Mesendoderm (in vitro differentiated cells): ENCODE measurements at regions not wholly inside any gene's neighbourhood (a gene's known extent, or its start where the extent isn't known, plus 50 kb on each side); places are given as distances from the start of the nearest gene placed in this dataset.
"Not testable (repeated sequence)": the region's sequence is repeated elsewhere in the genome, so short reads cannot be mapped to it uniquely, and the experiment has no call there.

ENCODE experiments used
- DNase-seq: peaks from one replicate; pipeline ENCODE4 v3.0.0; 2013
- H2AK5ac ChIP-seq: 2 replicates; pipeline ENCODE4 v1.6.1; 2013; ENCODE audit warnings: low read length, inconsistent platforms
- H2BK120ac ChIP-seq: 2 replicates; pipeline ENCODE4 v1.6.1; 2013; ENCODE audit warnings: low read depth, mild to moderate bottlenecking, low read length, moderate library complexity, mixed read lengths
- H2BK15ac ChIP-seq: replicated peaks from 2 replicates; pipeline ENCODE4 v1.6.1; 2013; ENCODE audit warnings: low read depth, mild to moderate bottlenecking, moderate library complexity
- H2BK5ac ChIP-seq: 2 replicates; pipeline ENCODE4 v1.6.1; 2013; ENCODE audit warnings: low read length, inconsistent platforms
- H3K18ac ChIP-seq: 2 replicates; pipeline ENCODE4 v1.6.1; 2013; ENCODE audit warnings: mild to moderate bottlenecking, low read length, mixed read lengths
- H3K23ac ChIP-seq: one replicate; pipeline ENCODE4 v1.6.1; 2013; ENCODE audit warnings: low read length
- H3K27ac ChIP-seq: 2 replicates; pipeline ENCODE4 v1.5.1; 2013; ENCODE audit warnings: low read depth, mild to moderate bottlenecking, inconsistent platforms, low read length, moderate library complexity
- H3K27me3 ChIP-seq: 2 replicates; pipeline ENCODE4 v1.6.1; 2013; ENCODE audit warnings: low read length, control low read depth, mild to moderate bottlenecking, inconsistent platforms; ENCODE audit not compliant: insufficient read depth, poor library complexity
- H3K36me3 ChIP-seq: 2 replicates; pipeline ENCODE4 v1.6.1; 2013; ENCODE audit warnings: low read length, inconsistent platforms; ENCODE audit not compliant: control insufficient read depth, insufficient read depth
- H3K4ac ChIP-seq: one replicate; pipeline ENCODE4 v1.6.1; 2013; ENCODE audit warnings: low read depth, mild to moderate bottlenecking, low read length, moderate library complexity
- H3K4me1 ChIP-seq: 2 replicates; pipeline ENCODE4 v1.6.1; 2013; ENCODE audit warnings: low read depth, low read length, inconsistent platforms; ENCODE audit not compliant: control insufficient read depth
- H3K4me2 ChIP-seq: 2 replicates; pipeline ENCODE4 v1.6.1; 2013; ENCODE audit warnings: low read length
- H3K4me3 ChIP-seq: 2 replicates; pipeline ENCODE4 v1.5.1; 2013; ENCODE audit warnings: mild to moderate bottlenecking, low read length
- H3K56ac ChIP-seq: one replicate; pipeline ENCODE4 v1.6.1; 2013; ENCODE audit warnings: low read length
- H3K79me1 ChIP-seq: 2 replicates; pipeline ENCODE4 v1.6.1; 2013; ENCODE audit warnings: low read length, inconsistent platforms
- H3K79me2 ChIP-seq: 2 replicates; pipeline ENCODE4 v1.6.1; 2013; ENCODE audit warnings: mild to moderate bottlenecking, low read length; ENCODE audit not compliant: control insufficient read depth, insufficient read depth
- H3K9ac ChIP-seq: 2 replicates; pipeline ENCODE4 v1.6.1; 2013; ENCODE audit warnings: low read length, inconsistent platforms
- H4K5ac ChIP-seq: one replicate; pipeline ENCODE4 v1.6.1; 2013; ENCODE audit warnings: low read length
- H4K8ac ChIP-seq: one replicate; pipeline ENCODE4 v1.6.1; 2013; ENCODE audit warnings: low read depth, mild to moderate bottlenecking, control low read depth, low read length, moderate library complexity
- WGBS: extraction: QIAGEN DNeasy Blood & Tissue Kit; methylation state at CpG from one replicate; pipeline ENCODE4 v1.1.7; 2013; ENCODE audit warnings: low lambda C conversion rate, missing lambda C conversion rate; ENCODE audit not compliant: insufficient coverage; ENCODE audit errors: extremely low coverage; 5-methylcytosine and 5-hydroxymethylcytosine counted together

DNA sequence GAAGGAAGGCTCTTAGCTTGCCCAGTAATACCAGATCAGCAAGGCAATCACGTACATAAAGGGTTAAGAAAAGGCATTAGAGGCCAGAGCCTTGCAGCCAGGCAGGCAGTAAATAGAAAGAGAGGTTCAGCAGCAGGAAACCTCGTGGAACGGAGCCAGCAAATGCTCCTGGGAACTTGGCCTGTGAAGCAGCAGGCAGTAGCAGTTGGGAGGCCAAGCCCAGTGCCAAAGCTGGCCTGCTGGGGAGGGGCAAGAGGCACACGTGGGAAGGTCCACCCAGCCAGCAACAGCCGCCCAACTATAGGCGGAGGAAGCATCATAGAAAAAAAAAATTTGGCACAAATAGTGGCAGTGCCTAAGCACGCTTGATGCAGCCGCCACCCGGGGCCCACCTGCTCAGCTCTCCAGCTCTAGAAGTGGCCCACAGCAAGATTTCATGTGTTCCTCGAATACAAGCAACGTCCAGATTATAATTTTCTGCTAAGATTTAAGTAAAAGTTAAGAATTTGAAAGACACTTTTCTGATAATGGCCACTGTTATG is 2339.5 kb downstream of the TP53TG3F start:
- Histone ChIP-seq H4K8ac (no peak overlapping the region), H3K56ac (no peak overlapping the region), H3K4me3 (no peak overlapping the region), H3K18ac (no peak overlapping the region), H3K27ac (no peak overlapping the region), H3K23ac (no peak overlapping the region), H2BK5ac (no peak overlapping the region), H3K79me2 (no peaks in the 10 kb centered on the region), H3K4ac (no peak overlapping the region), H2BK15ac (no peak overlapping the region), H4K5ac (no peak overlapping the region), H2AK5ac (no peak overlapping the region), H3K9ac (no peak overlapping the region), H3K79me1 (no peaks in the 10 kb centered on the region), H3K27me3 (no peaks in the 10 kb centered on the region), H3K4me2 (no peak overlapping the region), H3K36me3 (no peaks in the 10 kb centered on the region), H2BK120ac (no peak overlapping the region), H3K4me1 (no peaks in the 10 kb centered on the region)
- WGBS, result no CpG with 5 or more reads among the region's 11 CpGs
- DNase-seq, result no peak

DNA sequence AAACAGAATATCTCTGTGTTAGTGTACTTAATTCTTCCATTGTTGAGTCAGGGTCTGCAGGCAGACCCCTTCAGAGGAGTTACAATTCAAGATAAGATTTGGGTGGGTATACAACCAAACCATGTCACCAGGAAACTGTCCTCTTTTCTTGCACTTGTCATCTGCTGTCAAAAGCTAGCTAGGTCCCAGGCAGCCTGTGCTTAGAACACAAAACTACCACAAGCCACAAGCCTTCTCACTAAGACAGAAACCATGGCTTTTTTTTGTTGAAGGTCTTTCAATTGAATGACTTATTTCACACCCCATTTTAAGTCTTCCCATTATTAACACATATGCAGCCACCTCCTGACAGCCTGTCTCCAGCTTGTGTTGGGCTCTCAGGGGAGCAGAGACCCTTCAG is 2345.1 kb downstream of the TP53TG3F start:
- H3K4me3 ChIP-seq, H4K8ac ChIP-seq, H3K4ac ChIP-seq, H3K27ac ChIP-seq, H2BK5ac ChIP-seq, H3K27me3 ChIP-seq, H3K79me2 ChIP-seq, H3K79me1 ChIP-seq, H3K9ac ChIP-seq, H3K4me2 ChIP-seq, H3K18ac ChIP-seq, H2AK5ac ChIP-seq, H3K4me1 ChIP-seq, H3K23ac ChIP-seq, H2BK120ac ChIP-seq, DNase-seq, H3K56ac ChIP-seq, H4K5ac ChIP-seq, H2BK15ac ChIP-seq, H3K36me3 ChIP-seq: not testable (repeated sequence)

DNA sequence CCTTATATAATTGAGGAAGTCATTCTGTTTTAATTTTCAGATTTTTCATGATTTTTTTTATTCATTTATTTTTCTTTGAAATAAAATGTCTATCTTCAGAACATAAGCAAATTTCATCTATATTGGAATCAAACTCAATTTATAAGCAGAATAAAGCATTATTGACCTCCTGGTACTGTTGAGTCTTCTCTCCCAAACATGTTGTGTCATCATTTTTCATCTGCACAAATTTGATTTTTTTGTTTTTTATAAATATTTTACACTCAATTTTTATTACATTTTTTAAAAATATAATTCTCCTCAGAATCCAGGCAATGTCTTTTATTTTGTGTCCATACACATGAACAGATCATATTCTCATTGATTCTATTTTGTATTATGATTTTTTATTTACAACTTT is 2363.9 kb downstream of the TP53TG3F start:
- H2BK120ac ChIP-seq, result no peak overlapping the region
- no peak for DNase-seq
- H4K8ac ChIP-seq, result no peak overlapping the region
- H3K79me2 ChIP-seq, result no peaks in the 10 kb centered on the region
- no peak overlapping the region for H3K56ac ChIP-seq
- H3K4me1 ChIP-seq, result no peaks in the 10 kb centered on the region
- H3K4ac ChIP-seq, result no peak overlapping the region
- H3K18ac ChIP-seq, result no peak overlapping the region
- no peak overlapping the region for H3K4me2 ChIP-seq
- no peak overlapping the region for H4K5ac ChIP-seq
- H3K27me3 ChIP-seq, result no peaks in the 10 kb centered on the region
- H3K36me3 ChIP-seq, result no peaks in the 10 kb centered on the region
- no peak overlapping the region for H2AK5ac ChIP-seq
- no peak overlapping the region for H3K27ac ChIP-seq
- no peak overlapping the region for H2BK15ac ChIP-seq
- H3K23ac ChIP-seq, result no peak overlapping the region
- H3K4me3 ChIP-seq, result no peak overlapping the region
- H2BK5ac ChIP-seq, result no peak overlapping the region
- no peak overlapping the region for H3K9ac ChIP-seq
- no peaks in the 10 kb centered on the region for H3K79me1 ChIP-seq

DNA sequence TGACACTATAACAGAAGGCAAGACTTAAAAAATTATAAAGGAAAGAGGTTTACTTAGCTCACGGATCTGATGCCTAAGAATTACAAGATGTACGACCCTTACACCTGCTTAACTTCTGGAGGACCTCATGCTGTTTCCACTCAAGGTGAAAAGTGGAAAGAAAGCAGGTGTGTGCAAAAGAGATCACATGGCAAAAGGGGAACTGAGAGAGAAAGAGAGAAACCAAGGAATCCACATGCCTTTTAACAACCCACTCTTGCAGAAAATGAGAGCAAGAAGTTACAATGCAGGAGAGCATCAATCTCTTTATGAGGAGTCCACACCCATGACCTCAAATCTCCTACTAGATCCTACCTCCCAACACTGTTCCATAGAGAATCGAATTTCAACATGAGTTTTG is 2382.2 kb downstream of the TP53TG3F start:
- Histone ChIP-seq H3K56ac (no peak overlapping the region), H2BK15ac (no peak overlapping the region), H3K18ac (no peak overlapping the region), H3K4me1 (no peaks in the 10 kb centered on the region), H3K9ac (no peak overlapping the region), H3K4me2 (no peak overlapping the region), H3K4me3 (no peak overlapping the region), H3K4ac (no peak overlapping the region), H3K79me1 (no peaks in the 10 kb centered on the region), H3K23ac (no peak overlapping the region), H3K79me2 (no peaks in the 10 kb centered on the region), H4K5ac (no peak overlapping the region), H3K36me3 (no peaks in the 10 kb centered on the region), H2AK5ac (no peak overlapping the region), H2BK120ac (no peak overlapping the region), H3K27ac (no peak overlapping the region), H4K8ac (no peak overlapping the region), H3K27me3 (no peaks in the 10 kb centered on the region), H2BK5ac (no peak overlapping the region)
- DNase-seq, result no peak
- WGBS, result no CpG with 5 or more reads among the region's 3 CpGs

DNA sequence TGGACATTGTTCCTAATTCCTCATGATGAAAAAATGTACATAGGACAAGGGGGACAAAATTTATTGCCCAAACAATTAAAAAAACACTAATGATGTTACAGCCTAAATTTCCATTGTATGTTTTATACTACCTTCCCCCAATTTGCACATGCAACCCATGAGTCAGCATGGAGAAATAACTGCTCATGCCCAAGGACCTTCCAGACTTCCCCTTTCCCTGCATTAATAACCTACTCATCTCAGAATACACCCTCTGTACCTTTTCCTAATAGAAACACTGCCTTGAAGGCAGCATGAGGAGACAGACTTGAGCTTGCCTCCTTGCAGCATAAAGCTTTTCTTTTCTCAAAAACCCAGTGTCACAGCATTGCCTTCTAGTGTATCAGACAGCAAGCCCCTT is 2402.8 kb downstream of the TP53TG3F start:
- Histone ChIP-seq H3K4ac (no peak overlapping the region), H4K5ac (no peak overlapping the region), H3K9ac (no peak overlapping the region), H3K4me1 (no peaks in the 10 kb centered on the region), H3K36me3 (no peaks in the 10 kb centered on the region), H3K79me1 (no peaks in the 10 kb centered on the region), H4K8ac (no peak overlapping the region), H3K23ac (no peak overlapping the region), H2BK120ac (no peak overlapping the region), H2AK5ac (no peak overlapping the region), H3K4me3 (peak overlapping the region; percentile 6), H2BK15ac (no peak overlapping the region), H3K56ac (no peak overlapping the region), H3K4me2 (no peak overlapping the region), H3K18ac (no peak overlapping the region), H3K79me2 (no peaks in the 10 kb centered on the region), H3K27me3 (no peaks in the 10 kb centered on the region), H2BK5ac (no peak overlapping the region), H3K27ac (no peak overlapping the region)
- no peak for DNase-seq

DNA sequence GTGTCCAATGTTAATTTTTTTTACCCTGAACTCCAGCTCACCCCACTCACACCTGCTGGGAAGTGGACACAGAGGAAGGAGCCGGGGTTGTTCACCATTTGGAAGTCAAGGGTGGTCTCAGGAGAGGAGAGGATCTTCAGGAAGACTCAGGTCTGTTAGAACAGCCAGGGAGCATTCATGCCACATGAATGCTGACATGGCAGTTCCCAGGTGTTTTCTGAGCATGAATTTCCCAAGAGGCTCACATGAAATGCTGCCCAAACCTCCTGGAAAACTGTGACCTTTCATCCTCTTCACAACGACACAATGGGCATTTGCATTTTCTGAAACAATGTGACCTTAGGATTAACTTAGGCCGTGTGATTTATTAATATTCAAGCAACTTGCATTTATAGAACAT is 2409.2 kb downstream of the TP53TG3F start:
- Histone ChIP-seq H3K27ac (no peak overlapping the region), H3K56ac (no peak overlapping the region), H2BK15ac (no peak overlapping the region), H4K8ac (no peak overlapping the region), H3K27me3 (no peaks in the 10 kb centered on the region), H3K23ac (no peak overlapping the region), H4K5ac (no peak overlapping the region), H3K79me1 (no peaks in the 10 kb centered on the region), H2BK120ac (no peak overlapping the region), H3K36me3 (no peaks in the 10 kb centered on the region), H3K4me1 (no peaks in the 10 kb centered on the region), H3K4me2 (no peak overlapping the region), H3K79me2 (no peaks in the 10 kb centered on the region), H3K4ac (no peak overlapping the region), H2BK5ac (no peak overlapping the region), H3K9ac (no peak overlapping the region), H3K18ac (no peak overlapping the region), H3K4me3 (no peak overlapping the region), H2AK5ac (no peak overlapping the region)
- WGBS, result no CpG with 5 or more reads among the region's 3 CpGs
- no peak for DNase-seq
